T47D (cell line): ENCODE measurements at regions not wholly inside any gene's neighbourhood (a gene's known extent, or its start where the extent isn't known, plus 50 kb on each side); places are given as distances from the start of the nearest gene placed in this dataset.
A peak's percentile ranks its signal among the peaks of the same experiment; 100 is the strongest.
"Not testable (repeated sequence)": the region's sequence is repeated elsewhere in the genome, so short reads cannot be mapped to it uniquely, and the experiment has no call there.

Source experiments
- DNase-seq, 2 experiments: peaks; one replicate each; pipeline versions ENCODE4 v3.0.0 to v3.0.0-alpha.2; 2011 to 2012; ENCODE audit warnings: low read depth in 1 of 2, low spot score in 1 of 2
- JUND ChIP-seq: IDR thresholded peaks from 2 replicates; pipeline ENCODE4 v1.6.1; 2012; ENCODE audit warnings: low read depth
- in situ Hi-C: cut with HindIII; loops from 2 replicates; pipeline ENCODE4 v1.10.0; 2016; ENCODE audit warnings: low sequenced_read_pairs, low pct_unique_long_range_greater_than_20kb

GRCh38 chr2:144759746-144760145, 239.8 kb upstream of the ZEB2 start:
- no peak for TF ChIP-seq JUND
- DNase-seq = no peak
- in situ Hi-C loops = no loop called here

DNA sequence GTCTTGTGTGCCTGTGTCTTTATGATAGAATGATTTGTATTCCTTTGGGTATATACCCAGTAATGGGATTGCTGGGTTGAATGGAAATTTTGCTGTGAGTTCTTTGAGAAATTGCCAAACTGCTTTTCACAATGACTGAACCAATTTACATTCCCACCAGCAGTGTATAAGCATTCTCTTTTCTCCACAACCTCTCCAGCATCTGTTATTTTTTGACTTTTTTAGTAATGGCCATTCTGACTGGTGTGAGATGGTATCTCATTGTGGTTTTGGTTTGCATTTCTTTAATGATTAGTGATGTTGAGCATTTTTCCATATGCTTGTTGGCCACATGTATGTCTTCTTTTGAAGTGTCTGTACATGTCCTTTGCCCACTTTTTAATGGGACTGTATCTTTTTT, 238.3 kb upstream of the ZEB2 start:
- DNase-seq, in situ Hi-C loops: not testable (repeated sequence)

- no peak for TF ChIP-seq JUND
Measured at GRCh38 chr2:144753416-144753815, 233.5 kb upstream of the ZEB2 start.

GRCh38 chr2:144751142-144751905, 231.4 kb upstream of the ZEB2 start:
- TF ChIP-seq JUND = no peak
- no peak for DNase-seq
- in situ Hi-C loops = no loop called here

More at GRCh38 chr2:144753416-144753815, 233.5 kb upstream of the ZEB2 start:
- no peak for DNase-seq
- in situ Hi-C loops = no loop called here

GRCh38 chr2:144749188-144749587, 229.3 kb upstream of the ZEB2 start:
- in situ Hi-C loops = no loop called here
- no peak for DNase-seq

GRCh38 chr2:144748443-144748842, 228.5 kb upstream of the ZEB2 start:
- TF ChIP-seq JUND = no peak
- in situ Hi-C loops = no loop called here
- no peak for DNase-seq

More at GRCh38 chr2:144749188-144749587, 229.3 kb upstream of the ZEB2 start:
- TF ChIP-seq JUND = no peak

GRCh38 chr2:144747571-144747970, 227.7 kb upstream of the ZEB2 start:
- in situ Hi-C loops = no loop called here
- no peak for TF ChIP-seq JUND
- peak in 1 of 2 experiments; percentile 4 for DNase-seq

GRCh38 chr2:144745424-144745823, 225.5 kb upstream of the ZEB2 start:
- no peak for DNase-seq
- in situ Hi-C loops = no loop called here
- TF ChIP-seq JUND = no peak

- in situ Hi-C loops = no loop called here
- DNase-seq = no peak
- no peak for TF ChIP-seq JUND
Measured at GRCh38 chr2:144738749-144739148, 218.8 kb upstream of the ZEB2 start.

DNA sequence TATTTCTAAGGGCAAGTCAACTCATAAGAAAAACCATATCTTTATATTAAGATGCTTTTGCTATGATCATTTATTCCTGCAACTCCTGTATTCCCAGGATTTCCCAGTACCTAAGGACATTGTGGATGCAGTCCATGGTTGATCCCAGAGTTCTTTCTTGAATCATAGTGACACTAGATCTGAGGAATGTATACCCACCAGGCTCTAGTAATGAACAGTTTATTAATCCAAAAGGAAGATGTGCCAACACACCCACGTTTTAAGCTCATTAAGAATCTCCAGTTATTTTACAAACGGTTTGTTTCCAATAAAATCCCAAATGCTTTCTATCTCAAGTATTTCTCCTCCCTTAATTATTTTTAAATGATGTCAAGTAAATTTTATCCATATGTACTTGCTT, 210.8 kb upstream of the ZEB2 start:
- TF ChIP-seq JUND = no peak
- no peak for DNase-seq
- in situ Hi-C loops = no loop called here

- DNase-seq, in situ Hi-C loops: not testable (repeated sequence)
Measured at GRCh38 chr2:144724460-144724859, 204.5 kb upstream of the ZEB2 start.

GRCh38 chr2:144718376-144718775, 198.5 kb upstream of the ZEB2 start:
- no peak for TF ChIP-seq JUND
- no peak for DNase-seq

DNA sequence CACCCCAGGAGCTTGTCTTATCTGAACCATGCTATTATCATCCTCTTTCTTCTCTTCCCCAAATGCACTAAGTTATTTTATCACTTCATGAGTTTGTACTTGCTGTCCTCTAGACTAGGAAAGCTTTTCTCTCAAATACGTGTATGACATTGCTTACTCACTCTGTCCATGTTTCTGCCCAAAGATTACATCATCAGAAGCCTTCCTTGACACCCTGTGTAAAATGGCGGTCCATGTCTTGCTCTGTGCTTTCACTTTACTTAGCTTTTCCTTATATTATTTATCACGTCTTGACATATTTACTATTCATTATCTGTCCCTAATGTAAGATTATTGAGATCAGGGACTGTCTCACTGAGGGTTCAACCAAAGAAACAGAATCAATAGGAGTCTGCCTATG, 196.1 kb upstream of the ZEB2 start:
- no peak for TF ChIP-seq JUND
- in situ Hi-C loops = no loop called here
- no peak for DNase-seq

More at GRCh38 chr2:144718376-144718775, 198.5 kb upstream of the ZEB2 start:
- in situ Hi-C loops = no loop called here

GRCh38 chr2:144713410-144713809, 193.5 kb upstream of the ZEB2 start:
- no peak for DNase-seq
- in situ Hi-C loops = no loop called here
- TF ChIP-seq JUND = no peak
